ENCODE measurements at regions not wholly inside any gene's neighbourhood (a gene's known extent, or its start where the extent isn't known, plus 50 kb on each side); places are given as distances from the start of the nearest gene placed in this dataset.

GRCh38 chr5:61679562-61679961 is 347.5 kb downstream of the ZSWIM6 start:
- no peak overlapping the region for H3K9ac ChIP-seq (ENCODE audit: extremely low read depth, low read length, poor library complexity, severe bottlenecking)
- H3K4me3 ChIP-seq (ENCODE audit: low read length): no peak overlapping the region
- peaks cover 4% of the 10 kb centered on the region for H3K4me1 Mint-ChIP-seq
- H3K27ac Mint-ChIP-seq: no peak overlapping the region
- no peaks in the 10 kb centered on the region for H3K9me3 Mint-ChIP-seq
- DNase-seq: no peak
- no peaks in the 10 kb centered on the region for H3K36me3 ChIP-seq (ENCODE audit: control insufficient read depth, insufficient read depth, low read length)
- TF ChIP-seq CTCF (conservative IDR thresholded peaks at IDR 0.05): no peak
- no peaks in the 10 kb centered on the region for H3K27me3 Mint-ChIP-seq (ENCODE audit: insufficient read depth)
- H3K27ac ChIP-seq (ENCODE audit: low read depth, low read length): no peak overlapping the region
- H3K9me3 ChIP-seq (ENCODE audit: control insufficient read depth, low read length): no peaks in the 10 kb centered on the region
- 67 to 87% methylated on average over 2 to 3 of the region's 3 CpGs for WGBS, 2 experiments (ENCODE audit: insufficient coverage in 1 of 2, insufficient read length in 1 of 2)
- no peaks in the 10 kb centered on the region for H3K4me1 ChIP-seq (ENCODE audit: control insufficient read depth, insufficient read depth, low read length)
- no peak overlapping the region for H3K4me3 Mint-ChIP-seq
- H3K36me3 Mint-ChIP-seq (ENCODE audit: low read depth): no peaks in the 10 kb centered on the region
- H3K27me3 ChIP-seq (ENCODE audit: control insufficient read depth, insufficient read depth, low read length, poor library complexity, severe bottlenecking): no peaks in the 10 kb centered on the region

GRCh38 chr5:61680247-61680646 is 348.2 kb downstream of the ZSWIM6 start:
- no peak for DNase-seq
- no peak overlapping the region for H3K27ac Mint-ChIP-seq
- Histone ChIP-seq H3K4me3 (ENCODE audit: low read length) (no peak overlapping the region), H3K4me1 (ENCODE audit: control insufficient read depth, insufficient read depth, low read length) (no peaks in the 10 kb centered on the region), H3K9ac (ENCODE audit: extremely low read depth, low read length, poor library complexity, severe bottlenecking) (no peak overlapping the region), H3K36me3 (ENCODE audit: control insufficient read depth, insufficient read depth, low read length) (no peaks in the 10 kb centered on the region), H3K27me3 (ENCODE audit: control insufficient read depth, insufficient read depth, low read length, poor library complexity, severe bottlenecking) (no peaks in the 10 kb centered on the region), H3K27ac (ENCODE audit: low read depth, low read length) (no peak overlapping the region), H3K9me3 (ENCODE audit: control insufficient read depth, low read length) (no peaks in the 10 kb centered on the region)
- TF ChIP-seq CTCF (conservative IDR thresholded peaks at IDR 0.05): no peak
- no peaks in the 10 kb centered on the region for H3K36me3 Mint-ChIP-seq (ENCODE audit: low read depth)
- no peaks in the 10 kb centered on the region for H3K9me3 Mint-ChIP-seq
- no peak overlapping the region for H3K4me3 Mint-ChIP-seq
- 91 to 100% methylated on average over 1 of the region's 2 CpGs for WGBS, 2 experiments (ENCODE audit: insufficient coverage in 1 of 2, insufficient read length in 1 of 2)
- no peaks in the 10 kb centered on the region for H3K4me1 Mint-ChIP-seq
- H3K27me3 Mint-ChIP-seq (ENCODE audit: insufficient read depth): peaks cover under 1% of the 10 kb centered on the region

GRCh38 chr5:61683148-61683547 is 351.1 kb downstream of the ZSWIM6 start:
- DNase-seq: no peak
- Mint-ChIP-seq H3K9me3 (no peaks in the 10 kb centered on the region), H3K4me1 (peaks cover 5% of the 10 kb centered on the region), H3K27ac (no peak overlapping the region), H3K36me3 (ENCODE audit: low read depth) (no peaks in the 10 kb centered on the region), H3K4me3 (no peak overlapping the region), H3K27me3 (ENCODE audit: insufficient read depth) (peaks cover 1% of the 10 kb centered on the region)
- no peaks in the 10 kb centered on the region for H3K27me3 ChIP-seq (ENCODE audit: control insufficient read depth, insufficient read depth, low read length, poor library complexity, severe bottlenecking)
- no peak for TF ChIP-seq CTCF (conservative IDR thresholded peaks at IDR 0.05)
- WGBS, 2 experiments (ENCODE audit: insufficient coverage in 1 of 2, insufficient read length in 1 of 2): 88% methylated on average over 5 of the region's 5 CpGs; no CpG with 5 or more reads in 1 of the 2 experiments
- no peaks in the 10 kb centered on the region for H3K4me1 ChIP-seq (ENCODE audit: control insufficient read depth, insufficient read depth, low read length)
- H3K9ac ChIP-seq (ENCODE audit: extremely low read depth, low read length, poor library complexity, severe bottlenecking): no peak overlapping the region
- no peak overlapping the region for H3K27ac ChIP-seq (ENCODE audit: low read depth, low read length)
- no peaks in the 10 kb centered on the region for H3K9me3 ChIP-seq (ENCODE audit: control insufficient read depth, low read length)
- H3K4me3 ChIP-seq (ENCODE audit: low read length): no peak overlapping the region
- no peaks in the 10 kb centered on the region for H3K36me3 ChIP-seq (ENCODE audit: control insufficient read depth, insufficient read depth, low read length)
